GM19372 (cell line): ENCODE measurements at regions not wholly inside any gene's neighbourhood (a gene's known extent, or its start where the extent isn't known, plus 50 kb on each side); places are given as distances from the start of the nearest gene placed in this dataset.
"Not testable (repeated sequence)": the region's sequence is repeated elsewhere in the genome, so short reads cannot be mapped to it uniquely, and the experiment has no call there.

Experiments
- ATAC-seq: cut with Tn5 transposase; IDR thresholded peaks from one replicate; pipeline ENCODE4 v1.9.1; 2021; ENCODE audit warnings: mild to moderate bottlenecking, low read depth, moderate library complexity; ENCODE audit not compliant: unreplicated experiment

GRCh38 chr13:90049989-90050671, 1297.4 kb upstream of the MIR17HG start:
- ATAC-seq = no peak

- no peak for ATAC-seq
Measured at GRCh38 chr13:90055121-90055520, 1292.4 kb upstream of the MIR17HG start.

GRCh38 chr13:90055760-90056159, 1291.7 kb upstream of the MIR17HG start:
- ATAC-seq = no peak

- not testable (repeated sequence) for ATAC-seq
Measured at GRCh38 chr13:90064226-90064625, 1283.3 kb upstream of the MIR17HG start.

- no peak for ATAC-seq
Measured at GRCh38 chr13:90068658-90069057, 1278.8 kb upstream of the MIR17HG start.

GRCh38 chr13:90070362-90070761, 1277.1 kb upstream of the MIR17HG start:
- ATAC-seq = no peak

- ATAC-seq = no peak
Measured at GRCh38 chr13:90070837-90071525, 1276.5 kb upstream of the MIR17HG start.

GRCh38 chr13:90084684-90085290, 1262.7 kb upstream of the MIR17HG start:
- no peak for ATAC-seq

GRCh38 chr13:90089051-90089450, 1258.4 kb upstream of the MIR17HG start:
- no peak for ATAC-seq

- no peak for ATAC-seq
Measured at GRCh38 chr13:90091611-90092010, 1255.9 kb upstream of the MIR17HG start.

GRCh38 chr13:90094357-90094756, 1253.1 kb upstream of the MIR17HG start:
- no peak for ATAC-seq

- ATAC-seq = no peak
Measured at GRCh38 chr13:90098577-90098976, 1248.9 kb upstream of the MIR17HG start.

- no peak for ATAC-seq
Measured at GRCh38 chr13:90099847-90100246, 1247.6 kb upstream of the MIR17HG start.

GRCh38 chr13:90103099-90103784, 1244.2 kb upstream of the MIR17HG start:
- no peak for ATAC-seq

GRCh38 chr13:90104764-90105163, 1242.7 kb upstream of the MIR17HG start:
- ATAC-seq = no peak

GRCh38 chr13:90105276-90105675, 1242.2 kb upstream of the MIR17HG start:
- no peak for ATAC-seq

GRCh38 chr13:90105849-90106496, 1241.5 kb upstream of the MIR17HG start:
- ATAC-seq = no peak

GRCh38 chr13:90107661-90108060, 1239.8 kb upstream of the MIR17HG start:
- ATAC-seq = no peak

GRCh38 chr13:90108547-90108946, 1238.9 kb upstream of the MIR17HG start:
- ATAC-seq = no peak

- ATAC-seq = no peak
Measured at GRCh38 chr13:90116121-90116520, 1231.4 kb upstream of the MIR17HG start.
